Left lung (tissue), 4 donors: ENCODE measurements at regions not wholly inside any gene's neighbourhood (a gene's known extent, or its start where the extent isn't known, plus 50 kb on each side); places are given as distances from the start of the nearest gene placed in this dataset.
"Not testable (repeated sequence)": the region's sequence is repeated elsewhere in the genome, so short reads cannot be mapped to it uniquely, and the experiment has no call there.

Source experiments
- ATAC-seq: fragments of 200-7000 bp; cut with Tn5 transposase; one replicate; pipeline ENCODE4 v1.9.1; 2020; ENCODE audit warnings: moderate library complexity
- DNase-seq, 4 donors: peaks; one replicate each; pipeline ENCODE4 v3.0.0-alpha.2; 2013 to 2020
- H3K27ac ChIP-seq, 2 donors: fragments of 200-600 bp; sonication (generic) in 1 of 2; one replicate each; pipeline versions ENCODE4 v1.5.0 to v1.8.0; 2020 to 2021
- H3K27me3 ChIP-seq, 2 donors: fragments of 200-600 bp; sonication (generic) in 1 of 2; one replicate each; pipeline versions ENCODE4 v1.5.0 to v1.8.0; 2020 to 2021
- H3K36me3 ChIP-seq, 2 donors: fragments of 200-600 bp; sonication (generic) in 1 of 2; one replicate each; pipeline versions ENCODE4 v1.5.0 to v1.8.0; 2020 to 2021
- H3K4me1 ChIP-seq, 2 donors: fragments of 200-600 bp; one replicate each; pipeline ENCODE4 v1.8.0; 2021
- H3K4me3 ChIP-seq, 2 donors: fragments of 200-600 bp; sonication (generic) in 1 of 2; one replicate each; pipeline versions ENCODE4 v1.5.0 to v1.8.0; 2020 to 2021; ENCODE audit warnings: mild to moderate bottlenecking in 1 of 2
- H3K9me3 ChIP-seq, 2 donors: fragments of 200-600 bp; sonication (generic) in 1 of 2; one replicate each; pipeline versions ENCODE4 v1.5.0 to v1.8.0; 2020 to 2021
- CTCF ChIP-seq, 2 donors: fragments of 200-600 bp; sonication (generic) in 1 of 2; IDR thresholded peaks; one replicate each; pipeline versions ENCODE4 v1.5.0 to v1.8.0; 2021; ENCODE audit warnings: antibody characterized with exemption in 2 of 2
- intact Hi-C, 2 donors: fragments of 100-400 bp; cut with DNase I; formaldehyde crosslinking; loops; one replicate each; pipeline versions ENCODE4 v1.11.2 to v1.14.2; 2022
- donor health status: DM: no; HTN: yes; CAD: no.
- donor health status: DM: no; HTN: no; CAD: no.

- no peak for TF ChIP-seq CTCF (IDR thresholded peaks at IDR 0.05)
- intact Hi-C loops: no loop called here
- no peaks in the 10 kb centered on the region for H3K27me3 ChIP-seq
- no peaks in the 10 kb centered on the region for H3K9me3 ChIP-seq
- no peak overlapping the region for H3K27ac ChIP-seq
- ATAC-seq (no peak), DNase-seq (no peak)
- H3K4me3 ChIP-seq: no peak overlapping the region
- no peaks in the 10 kb centered on the region for H3K36me3 ChIP-seq
- no peaks in the 10 kb centered on the region for H3K4me1 ChIP-seq
Measured at GRCh38 chr4:84219656-84220055, 279.4 kb downstream of the NKX6-1 start.

- DNase-seq (no peak), ATAC-seq (no peak)
- intact Hi-C loops: no loop called here
Measured at GRCh38 chr4:84218031-84218430, 281.1 kb downstream of the NKX6-1 start.

GRCh38 chr4:84215217-84215616 lies 283.9 kb downstream of the NKX6-1 start:
- no peak for ATAC-seq
- Histone ChIP-seq H3K4me3 (no peak overlapping the region), H3K27ac (no peak overlapping the region), H3K4me1 (no peaks in the 10 kb centered on the region), H3K36me3 (no peaks in the 10 kb centered on the region), H3K9me3 (no peaks in the 10 kb centered on the region), H3K27me3 (no peaks in the 10 kb centered on the region)
- DNase-seq: no peak
- TF ChIP-seq CTCF (IDR thresholded peaks at IDR 0.05): no peak
- intact Hi-C loops: no loop called here

More at GRCh38 chr4:84218031-84218430, 281.1 kb downstream of the NKX6-1 start:
- H3K27ac ChIP-seq: no peak overlapping the region
- no peaks in the 10 kb centered on the region for H3K27me3 ChIP-seq
- no peaks in the 10 kb centered on the region for H3K4me1 ChIP-seq
- H3K4me3 ChIP-seq: no peak overlapping the region
- H3K36me3 ChIP-seq: no peaks in the 10 kb centered on the region
- no peak for TF ChIP-seq CTCF (IDR thresholded peaks at IDR 0.05)
- no peaks in the 10 kb centered on the region for H3K9me3 ChIP-seq

GRCh38 chr4:84206226-84206625 lies 292.9 kb downstream of the NKX6-1 start:
- ATAC-seq, DNase-seq, H3K36me3 ChIP-seq, H3K27ac ChIP-seq, H3K27me3 ChIP-seq, H3K4me1 ChIP-seq, H3K4me3 ChIP-seq, intact Hi-C loops: not testable (repeated sequence)
- peaks cover 0 to 27% of the 10 kb centered on the region in 2 donors for H3K9me3 ChIP-seq

GRCh38 chr4:84189144-84189543 lies 309.9 kb downstream of the NKX6-1 start:
- no peaks in the 10 kb centered on the region for H3K27me3 ChIP-seq
- intact Hi-C loops: no loop called here
- no peak overlapping the region for H3K27ac ChIP-seq
- H3K9me3 ChIP-seq: no peaks in the 10 kb centered on the region
- no peak for ATAC-seq
- no peak overlapping the region for H3K4me3 ChIP-seq
- H3K36me3 ChIP-seq: no peaks in the 10 kb centered on the region
- DNase-seq: no peak
- TF ChIP-seq CTCF (IDR thresholded peaks at IDR 0.05): no peak
- H3K4me1 ChIP-seq: no peaks in the 10 kb centered on the region

- ATAC-seq: no peak
- no peak for DNase-seq
- Histone ChIP-seq H3K9me3 (no peaks in the 10 kb centered on the region), H3K27me3 (no peaks in the 10 kb centered on the region), H3K4me1 (no peaks in the 10 kb centered on the region), H3K4me3 (no peak overlapping the region), H3K36me3 (no peaks in the 10 kb centered on the region), H3K27ac (no peak overlapping the region)
- TF ChIP-seq CTCF (IDR thresholded peaks at IDR 0.05): no peak
- intact Hi-C loops: no loop called here
Measured at GRCh38 chr4:84179409-84179808, 319.7 kb downstream of the NKX6-1 start.
